ENCODE measurements at regions not wholly inside any gene's neighbourhood (a gene's known extent, or its start where the extent isn't known, plus 50 kb on each side); places are given as distances from the start of the nearest gene placed in this dataset.
A peak's percentile ranks its signal among the peaks of the same experiment; 100 is the strongest.

DNA sequence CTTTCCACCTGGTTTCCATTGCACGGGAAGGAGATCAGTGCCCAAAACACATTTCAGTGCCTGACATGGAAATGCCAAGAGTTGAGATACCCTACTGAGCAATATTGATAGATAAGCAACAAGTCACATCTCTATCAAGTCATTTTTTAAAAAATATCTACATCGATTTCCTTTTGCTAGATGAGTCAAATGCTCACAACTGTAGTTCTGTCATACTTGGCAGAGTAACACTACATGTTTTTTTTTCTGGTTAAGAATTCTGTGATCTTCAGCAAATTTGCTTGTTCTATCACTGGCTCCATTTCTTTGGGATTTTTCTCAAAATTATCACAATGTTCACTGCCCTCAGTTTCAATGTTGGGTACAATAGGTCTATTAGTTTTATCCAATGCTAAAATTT lies 145.4 kb downstream of the ZC3H11B start:
- DNase-seq, result no peak

DNA sequence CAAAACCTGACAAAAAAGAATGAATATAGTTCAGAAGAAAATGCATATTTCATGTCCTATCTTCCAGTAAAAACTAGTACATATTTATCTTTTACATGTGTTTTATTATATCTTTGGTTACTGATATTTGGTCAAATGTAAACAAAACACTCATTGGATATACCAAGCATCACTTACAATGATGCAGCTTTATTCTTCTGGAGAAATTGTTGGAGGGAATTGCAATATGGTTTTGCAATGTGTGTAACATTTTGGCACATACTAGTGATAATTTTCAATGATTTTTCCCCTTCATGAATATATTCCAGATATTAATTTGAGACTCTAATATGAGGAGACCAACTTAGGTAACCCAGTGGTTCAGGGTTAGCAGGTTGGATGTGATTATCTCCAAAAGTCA lies 146.1 kb downstream of the ZC3H11B start:
- no peak for DNase-seq

DNA sequence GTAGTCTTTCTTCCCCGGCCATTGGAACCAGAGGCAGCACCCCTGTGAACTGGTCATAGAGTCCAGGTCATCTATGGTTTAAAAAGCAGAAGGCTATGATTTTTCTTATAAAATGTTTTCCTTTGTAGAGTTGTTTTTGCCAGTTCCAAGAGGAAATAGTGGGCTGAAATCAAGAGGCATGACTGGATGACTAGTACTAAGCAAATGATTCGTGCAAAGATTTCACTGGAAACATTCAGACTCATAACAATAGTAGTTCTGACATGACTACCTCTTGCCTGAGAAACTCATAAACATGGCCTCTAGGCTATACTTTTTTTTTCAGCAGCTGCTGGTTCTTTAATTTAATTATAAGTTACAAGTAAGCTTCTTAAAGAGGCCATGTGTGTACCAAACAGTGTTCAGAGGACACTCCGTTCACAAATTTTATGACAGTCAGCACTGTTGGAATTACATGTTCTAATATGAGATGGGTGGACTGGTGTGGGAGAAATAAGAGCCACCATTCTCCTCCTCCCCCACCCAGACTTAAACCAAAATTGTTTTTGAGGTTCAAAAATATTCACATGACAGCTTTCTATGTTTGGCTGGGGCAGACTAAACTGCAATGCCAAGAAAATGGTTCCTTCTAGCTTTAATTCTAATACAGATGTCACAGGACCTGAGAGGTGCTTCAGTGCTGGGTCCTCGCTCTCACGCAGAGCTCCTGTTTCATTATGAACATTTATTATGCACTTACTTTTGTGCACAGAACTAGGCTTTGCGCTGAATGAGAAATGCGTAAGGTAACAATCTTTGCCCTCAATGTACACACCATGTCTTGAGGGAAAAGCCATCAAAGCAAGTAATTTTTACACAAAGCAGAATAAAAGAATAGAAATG lies 147.5 kb downstream of the ZC3H11B start:
- peak; percentile 27 for DNase-seq

DNA sequence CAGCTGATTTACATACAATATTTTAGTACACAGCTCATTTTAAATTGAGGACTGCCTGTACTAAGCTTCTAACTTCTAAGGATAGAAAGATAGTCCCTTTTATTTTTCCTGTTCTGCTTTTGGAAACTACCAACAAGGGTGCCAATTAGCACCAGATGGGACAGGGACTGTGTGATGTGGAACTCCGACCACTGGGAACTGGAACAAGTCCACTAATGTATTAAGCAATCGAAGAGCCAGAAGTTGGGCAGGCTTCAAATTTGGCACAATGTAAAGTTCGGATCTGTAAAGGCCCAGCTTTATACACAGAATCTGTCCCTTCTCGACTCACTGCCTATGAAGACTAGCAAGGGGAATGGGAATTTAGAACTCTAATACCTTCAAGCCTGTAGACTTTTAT lies 149.3 kb downstream of the ZC3H11B start:
- DNase-seq, result no peak

DNA sequence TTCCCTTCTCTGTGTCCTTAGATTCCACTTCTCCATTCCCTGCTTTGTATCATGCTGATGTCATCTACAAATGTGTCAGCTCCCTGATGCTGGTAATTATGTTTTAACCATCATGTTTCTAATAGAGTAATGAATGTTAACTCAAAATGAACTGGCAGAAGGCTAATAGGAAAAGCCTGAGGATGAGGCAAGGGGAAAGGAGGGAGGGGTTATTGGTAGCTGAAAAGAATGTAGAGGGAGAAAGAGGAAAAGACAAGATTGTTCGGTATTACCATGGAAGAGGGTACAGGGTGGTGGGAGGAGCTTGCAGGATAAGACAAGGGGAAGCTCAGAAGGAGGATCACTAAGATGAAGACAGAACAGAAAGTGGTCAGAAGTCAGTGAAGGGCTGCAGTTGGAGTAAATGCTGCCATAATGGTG lies 150.9 kb downstream of the ZC3H11B start:
- no peak for DNase-seq

- peak; percentile 67 for DNase-seq
Observed at GRCh38 chr1:219460896-219461815, 151.7 kb downstream of the ZC3H11B start.

DNA sequence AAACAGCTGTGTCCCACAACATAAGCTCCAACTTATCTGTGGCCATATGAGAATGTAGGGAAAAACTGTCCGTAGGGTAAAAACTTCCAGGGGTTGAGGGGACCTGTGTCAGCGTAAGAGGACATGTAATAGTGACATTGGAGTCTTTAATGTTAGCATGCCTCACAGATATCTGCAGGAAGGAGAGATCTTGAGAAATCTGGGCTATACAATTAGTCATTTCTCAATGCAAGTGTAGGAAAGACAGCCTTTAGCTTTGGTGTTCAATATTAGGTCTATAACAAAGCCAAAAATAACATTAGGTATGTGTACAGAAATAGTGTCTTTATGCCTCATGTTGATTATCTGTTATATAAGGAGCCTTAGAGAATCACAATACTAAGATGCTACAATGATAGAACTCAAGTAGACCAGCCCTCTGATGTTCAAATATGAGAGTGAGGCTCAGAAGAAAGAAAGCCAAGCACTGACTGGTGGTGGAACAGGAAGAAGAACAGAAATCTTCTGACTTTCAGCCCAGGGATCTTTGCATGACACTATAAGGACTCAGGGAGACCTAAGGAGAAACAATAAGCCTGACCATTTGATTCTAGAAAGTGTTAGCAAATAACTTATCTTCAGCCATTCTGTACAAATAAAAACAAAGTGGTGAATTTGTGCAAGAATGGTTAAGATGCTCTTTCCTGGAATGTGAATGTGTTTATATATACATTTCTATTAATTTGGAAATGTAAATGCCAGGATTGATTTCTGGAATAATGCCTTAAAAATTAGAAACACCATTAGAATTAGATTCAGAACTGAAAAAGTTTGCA lies 152.6 kb downstream of the ZC3H11B start:
- no peak for DNase-seq

DNA sequence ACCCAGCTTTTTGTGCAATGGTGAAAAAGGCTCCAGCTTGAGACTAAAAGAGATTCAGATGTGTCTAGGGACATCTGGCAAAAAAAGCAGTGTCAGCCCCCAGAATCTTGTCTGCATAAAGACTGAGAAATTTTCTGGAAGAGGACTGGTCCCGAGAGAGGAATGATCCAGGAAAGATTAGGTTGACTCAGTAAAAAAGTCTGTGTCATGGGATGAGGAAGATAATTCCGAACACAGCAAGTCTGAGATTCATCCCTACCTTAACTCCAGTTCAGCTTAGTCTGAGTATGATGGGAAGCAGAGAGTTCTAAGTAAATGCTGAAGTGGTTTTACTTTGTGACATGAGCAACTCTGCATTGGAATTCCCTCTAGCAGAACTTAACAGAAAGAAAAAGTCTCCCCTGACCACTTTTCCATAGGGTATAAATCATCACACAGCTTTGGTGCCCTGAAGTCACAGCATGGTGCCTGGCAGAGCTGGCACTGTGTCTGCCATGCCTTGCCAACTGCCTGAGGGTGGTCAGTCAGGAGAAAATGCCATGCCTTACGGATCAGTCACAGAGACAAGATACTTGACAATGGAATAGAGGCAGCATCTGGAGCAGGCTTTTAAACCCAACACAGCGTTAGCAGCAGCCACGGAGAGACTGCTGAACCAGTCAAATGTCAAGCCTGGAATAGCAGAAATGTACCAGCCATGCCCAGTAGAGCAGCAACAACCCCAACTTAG lies 153.4 kb downstream of the ZC3H11B start:
- DNase-seq, result peak; percentile 34

DNA sequence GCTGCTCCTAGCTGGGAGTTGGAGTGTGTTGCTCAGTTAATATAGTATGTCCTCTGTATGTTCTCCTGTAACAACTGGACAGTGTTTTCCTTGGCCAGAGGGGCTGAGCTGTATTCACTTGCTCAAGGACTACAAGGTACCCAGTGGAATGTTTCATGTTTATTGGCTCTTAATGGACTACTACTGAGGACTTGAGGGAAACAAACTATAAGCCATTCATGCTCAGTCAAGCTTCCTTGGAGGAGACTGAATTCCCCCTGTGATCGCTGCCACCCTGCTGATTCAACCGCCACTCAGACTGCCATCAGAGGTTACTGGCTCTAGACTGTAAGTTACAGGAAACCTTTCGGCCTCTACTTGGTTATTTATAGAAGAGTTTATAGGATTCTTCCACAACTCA lies 166.6 kb downstream of the ZC3H11B start:
- DNase-seq, result no peak

GRCh38 chr1:219445864-219446263 lies 167.0 kb downstream of the ZC3H11B start:
- no peak for DNase-seq

GRCh38 chr1:219444474-219444873 lies 168.4 kb downstream of the ZC3H11B start:
- DNase-seq, result no peak

- DNase-seq, result no peak
Observed at GRCh38 chr1:219443763-219444162, 169.1 kb downstream of the ZC3H11B start.

DNA sequence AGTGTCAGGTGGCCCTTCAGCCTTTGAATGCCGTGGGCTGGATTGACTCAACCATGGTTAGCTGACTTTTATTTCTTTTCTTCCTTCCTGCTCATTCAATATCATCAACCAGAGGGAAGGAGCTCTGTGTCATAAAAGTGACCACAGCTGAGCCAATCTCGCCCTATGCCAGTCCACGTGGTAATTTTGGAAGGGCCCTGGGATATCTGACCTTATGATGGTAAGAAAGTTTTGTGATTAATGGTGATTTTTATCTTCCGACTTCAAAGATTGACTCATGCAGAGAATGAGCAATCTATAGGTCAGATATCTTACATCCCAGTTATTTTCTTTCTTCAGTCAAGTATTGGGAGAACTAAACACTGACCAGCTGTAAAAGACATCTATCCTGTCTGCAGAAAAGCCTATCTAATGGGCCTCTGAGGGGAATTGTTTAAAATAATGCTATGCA lies 170.3 kb downstream of the ZC3H11B start:
- peak; percentile 66 for DNase-seq

DNA sequence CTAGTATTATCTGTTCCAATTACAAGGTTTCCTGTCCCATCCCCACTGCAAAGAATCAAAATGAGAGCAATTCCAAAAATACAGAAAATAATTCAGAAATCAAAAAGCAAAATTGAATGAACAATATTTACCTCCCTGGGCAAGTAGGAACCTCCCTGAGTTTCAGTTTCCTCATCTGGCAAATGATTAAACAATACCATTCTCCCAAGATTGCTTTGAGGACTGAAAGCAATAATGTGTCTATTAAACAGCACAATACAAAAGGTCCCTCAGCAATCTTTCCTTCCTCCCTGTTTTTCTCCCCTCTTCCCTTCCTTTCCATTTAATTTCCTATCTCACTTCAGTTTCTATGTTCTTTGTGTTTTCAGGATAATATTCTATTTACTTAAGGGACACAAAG lies 171.0 kb downstream of the ZC3H11B start:
- DNase-seq, result no peak

GRCh38 chr1:219439376-219439775 lies 173.5 kb downstream of the ZC3H11B start:
- no peak for DNase-seq

GRCh38 chr1:219438386-219438785 lies 174.5 kb downstream of the ZC3H11B start:
- no peak for DNase-seq

DNA sequence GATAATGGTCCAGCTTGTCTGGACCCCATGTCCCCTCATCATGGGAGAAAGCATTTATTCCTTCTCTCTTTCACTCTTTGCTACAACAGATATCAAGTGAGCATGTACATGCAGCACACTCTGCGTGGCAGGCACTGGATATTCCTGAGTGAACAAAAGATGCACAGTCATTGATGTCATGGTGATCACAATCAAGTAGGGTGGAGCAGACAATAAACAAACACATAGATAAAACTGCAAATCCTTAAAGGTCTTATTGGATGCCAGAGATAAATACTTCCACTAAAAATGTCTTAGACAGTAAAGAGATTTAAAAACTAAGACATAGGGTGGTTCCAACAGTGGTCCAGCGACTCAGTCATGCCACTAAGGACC lies 178.0 kb downstream of the ZC3H11B start:
- DNase-seq, result no peak

DNA sequence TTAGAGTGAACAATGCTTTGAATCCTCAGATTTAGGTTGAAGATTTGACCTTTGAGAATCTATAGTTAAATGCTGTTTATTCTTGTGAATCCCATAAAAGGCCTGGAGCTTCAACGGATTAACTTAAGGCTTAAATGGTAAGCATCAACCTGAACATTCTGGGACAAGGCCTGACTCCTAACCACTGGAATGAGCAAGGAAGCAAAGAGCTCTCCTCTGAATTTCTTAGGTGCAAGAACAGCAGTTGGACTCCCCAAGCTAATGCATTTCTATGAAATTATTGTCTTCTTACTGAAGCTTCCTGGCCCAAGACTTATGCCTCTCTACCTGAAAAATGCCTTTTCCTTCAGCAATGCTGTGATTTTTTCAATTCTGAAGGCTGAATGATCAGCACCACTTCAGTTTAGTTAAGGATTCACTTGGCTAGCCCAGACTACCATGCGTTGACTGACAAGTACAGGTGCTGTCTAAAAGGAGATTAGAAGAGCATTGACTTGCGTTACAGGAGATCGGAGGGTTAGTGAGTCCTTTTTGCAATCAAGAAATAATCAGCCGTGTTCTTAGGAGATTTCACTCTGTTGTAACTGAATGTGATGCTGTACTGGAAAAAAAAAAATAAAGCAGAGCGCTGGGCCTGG lies 178.5 kb downstream of the ZC3H11B start:
- DNase-seq, result no peak

- no peak for DNase-seq
Observed at GRCh38 chr1:219433496-219434131, 179.3 kb downstream of the ZC3H11B start.

GRCh38 chr1:219433001-219433400 lies 179.9 kb downstream of the ZC3H11B start:
- DNase-seq, result no peak

DNA sequence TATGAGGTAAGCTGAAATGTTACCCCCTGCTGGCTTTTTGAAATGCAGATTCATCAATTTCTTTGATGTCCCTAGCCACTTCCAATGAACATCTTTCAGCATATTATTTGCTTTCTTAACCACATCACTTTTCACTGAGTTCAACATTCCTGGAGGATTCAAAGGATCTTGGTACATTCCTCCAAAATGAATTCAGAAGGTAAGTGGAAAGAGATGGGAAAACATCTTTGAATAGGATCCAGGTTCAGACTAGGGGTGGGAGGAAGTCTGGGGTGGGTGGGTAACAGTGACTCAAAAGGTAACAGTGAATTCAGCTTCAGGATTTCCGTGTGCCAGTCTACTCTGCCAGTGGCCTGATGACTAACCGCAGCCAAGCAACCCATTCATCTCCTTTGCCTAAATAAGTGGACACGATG lies 180.7 kb downstream of the ZC3H11B start:
- DNase-seq, result peak; percentile 56

Data from fibroblast of upper back skin (primary cell).